Kidney (tissue), 13 donors: ENCODE measurements at regions not wholly inside any gene's neighbourhood (a gene's known extent, or its start where the extent isn't known, plus 50 kb on each side); places are given as distances from the start of the nearest gene placed in this dataset.

Source experiments
- DNase-seq, 5 donors: peaks; one replicate each; pipeline ENCODE4 v3.0.0-alpha.2; 2013 to 2020
- FAIRE-seq: peaks from 2 replicates; lab custom pipeline; 2012; peaks lifted over from hg19 to GRCh38; lab: Jason Lieb, UNC
- H3K27ac ChIP-seq, 2 donors: one replicate each; pipeline ENCODE4 v1.7.0; 2013; ENCODE audit warnings: low read depth in 2 of 2, low read length in 2 of 2, inconsistent platforms in 1 of 2
- H3K27me3 ChIP-seq: one replicate; pipeline ENCODE4 v1.7.1; 2013; ENCODE audit warnings: low read length, inconsistent platforms; ENCODE audit not compliant: control insufficient read depth, insufficient read depth
- H3K36me3 ChIP-seq, 3 donors: one replicate each; pipeline versions ENCODE4 v1.7.0 to v1.7.1; 2013; ENCODE audit warnings: low read length in 3 of 3, control low read depth in 1 of 3, inconsistent platforms in 1 of 3; ENCODE audit not compliant: insufficient read depth in 3 of 3, control insufficient read depth in 2 of 3
- H3K4me1 ChIP-seq, 3 donors: one replicate each; pipeline versions ENCODE4 v1.7.0 to v1.7.1; 2013; ENCODE audit warnings: low read length in 3 of 3, inconsistent platforms in 1 of 3, low read depth in 1 of 3; ENCODE audit not compliant: control insufficient read depth in 2 of 3, insufficient read depth in 2 of 3
- H3K4me3 ChIP-seq, 3 donors: one replicate each; pipeline versions ENCODE4 v1.7.0 to v1.8.1; 2013; ENCODE audit warnings: low read length in 3 of 3, control low read depth in 1 of 3, inconsistent platforms in 1 of 3
- H3K9ac ChIP-seq, 3 donors: one replicate each; pipeline versions ENCODE4 v1.7.0 to v1.7.1; 2013; ENCODE audit warnings: low read length in 3 of 3, control low read depth in 1 of 3, inconsistent platforms in 1 of 3
- H3K9me3 ChIP-seq, 3 donors: one replicate each; pipeline versions ENCODE4 v1.7.0 to v1.7.1; 2013; ENCODE audit warnings: low read length in 3 of 3, control low read depth in 1 of 3, inconsistent platforms in 1 of 3; ENCODE audit not compliant: control insufficient read depth in 2 of 3, insufficient read depth in 1 of 3
- CTCF ChIP-seq: IDR thresholded peaks from 3 replicates; pipeline ENCODE4 v1.5.1; 2012; ENCODE audit warnings: mild to moderate bottlenecking, moderate library complexity, borderline replicate concordance; ENCODE audit not compliant: insufficient read depth; ENCODE audit errors: extremely low read depth
- intact Hi-C: fragments of 100-400 bp; cut with DNase I; formaldehyde crosslinking; loops from one replicate; pipeline ENCODE4 v1.11.1; 2022
- donor health status: control.
- donor health status: control.
- donor health status: control.
- donor health status: control.
- donor health status: control.
- donor health status: DM: yes; HTN: yes; CAD: no.
- donor health status: Normal renal cell carcinoma (clear cell type).

GRCh38 chr2:16022548-16023240 lies 82.3 kb downstream of the MYCN start:
- H3K9ac ChIP-seq = no peak overlapping the region
- FAIRE-seq (no peak), DNase-seq (no peak)
- H3K27ac ChIP-seq = no peak overlapping the region
- intact Hi-C loops = no loop called here
- no peaks in the 10 kb centered on the region for H3K27me3 ChIP-seq
- no peak overlapping the region for H3K4me3 ChIP-seq
- no peaks in the 10 kb centered on the region for H3K4me1 ChIP-seq
- no peaks in the 10 kb centered on the region for H3K36me3 ChIP-seq
- H3K9me3 ChIP-seq = no peaks in the 10 kb centered on the region
- TF ChIP-seq CTCF = no peak

- TF ChIP-seq CTCF = no peak
- no peak overlapping the region for H3K27ac ChIP-seq
- H3K4me1 ChIP-seq = no peaks in the 10 kb centered on the region
- H3K36me3 ChIP-seq = no peaks in the 10 kb centered on the region
- no peaks in the 10 kb centered on the region for H3K9me3 ChIP-seq
- intact Hi-C loops = no loop called here
- peak in 1 of 5 donors; percentile 7 for DNase-seq
- no peak overlapping the region for H3K9ac ChIP-seq
- FAIRE-seq = no peak
- no peaks in the 10 kb centered on the region for H3K27me3 ChIP-seq
- H3K4me3 ChIP-seq = no peak overlapping the region
Measured at GRCh38 chr2:16021611-16022363, 81.4 kb downstream of the MYCN start.

- no peaks in the 10 kb centered on the region for H3K9me3 ChIP-seq
- no peaks in the 10 kb centered on the region for H3K4me1 ChIP-seq
- no peak for TF ChIP-seq CTCF
- no peak overlapping the region for H3K27ac ChIP-seq
- FAIRE-seq (no peak), DNase-seq (no peak)
- intact Hi-C loops = no loop called here
- H3K9ac ChIP-seq = no peak overlapping the region
- no peaks in the 10 kb centered on the region for H3K27me3 ChIP-seq
- H3K36me3 ChIP-seq = no peaks in the 10 kb centered on the region
- no peak overlapping the region for H3K4me3 ChIP-seq
Measured at GRCh38 chr2:16020389-16021008, 80.1 kb downstream of the MYCN start.
